WTC11 (cell line): ENCODE measurements at regions not wholly inside any gene's neighbourhood (a gene's known extent, or its start where the extent isn't known, plus 50 kb on each side); places are given as distances from the start of the nearest gene placed in this dataset.

Experiments
- ATAC-seq: fragments of 200-7000 bp; cut with Tn5 transposase; 2 replicates; pipeline ENCODE4 v1.10.0; 2021; ENCODE audit warnings: mild to moderate bottlenecking, moderate library complexity
- CTCF ChIA-PET: fragments of 300-600 bp; sonication (Branson Sonifier 250); formaldehyde crosslinking; loops from one replicate; lab custom pipeline; 2021; ENCODE audit warnings: antibody characterized with exemption; lab: Charles Lee
- POLR2A ChIA-PET: fragments of 350-600 bp; sonication (Branson Sonifier 250); formaldehyde crosslinking; loops from one replicate; lab custom pipeline; 2021; ENCODE audit warnings: antibody characterized with exemption; lab: Charles Lee
- DNase-seq: peaks from one replicate; pipeline ENCODE4 v3.0.0; 2021; ENCODE audit warnings: low spot score
- H3K27ac Mint-ChIP-seq: 2 replicates; pipeline ENCODE4 v1.8.0; 2021; ENCODE audit warnings: mixed read lengths
- H3K27me3 Mint-ChIP-seq: 2 replicates; pipeline ENCODE4 v1.8.0; 2021; ENCODE audit warnings: low read depth, mild to moderate bottlenecking, moderate library complexity, mixed read lengths
- H3K36me3 Mint-ChIP-seq: 2 replicates; pipeline ENCODE4 v1.8.0; 2021; ENCODE audit warnings: mixed read lengths
- H3K4me1 Mint-ChIP-seq: 2 replicates; pipeline ENCODE4 v1.8.0; 2022; ENCODE audit warnings: mixed read lengths
- H3K4me3 Mint-ChIP-seq: 2 replicates; pipeline ENCODE4 v1.8.0; 2021; ENCODE audit warnings: mild to moderate bottlenecking, moderate library complexity, mixed read lengths
- H3K9me3 Mint-ChIP-seq: 2 replicates; pipeline ENCODE4 v1.8.0; 2021; ENCODE audit warnings: mixed read lengths
- CBFB ChIP-seq: sonication (generic); formaldehyde crosslinking; IDR thresholded peaks from 2 replicates; pipeline ENCODE4 v1.8.1; 2022; ENCODE audit warnings: mild to moderate bottlenecking, low read depth, missing genetic modification reagents
- CREM ChIP-seq: sonication (generic); formaldehyde crosslinking; IDR thresholded peaks from 2 replicates; pipeline ENCODE4 v1.8.1; 2022; ENCODE audit warnings: mild to moderate bottlenecking, missing genetic modification reagents, moderate library complexity
- ELF4 ChIP-seq: sonication (generic); formaldehyde crosslinking; IDR thresholded peaks from 2 replicates; pipeline ENCODE4 v1.8.1; 2022; ENCODE audit warnings: low read depth, mild to moderate bottlenecking, moderate library complexity, missing genetic modification reagents
- FOXJ3 ChIP-seq: sonication (generic); formaldehyde crosslinking; IDR thresholded peaks from 2 replicates; pipeline ENCODE4 v1.9.0; 2021; ENCODE audit warnings: missing genetic modification reagents, mild to moderate bottlenecking, borderline replicate concordance
- IRF2 ChIP-seq: sonication (generic); formaldehyde crosslinking; IDR thresholded peaks from 2 replicates; pipeline ENCODE4 v1.8.0; 2022; ENCODE audit warnings: low read depth, missing genetic modification reagents, borderline replicate concordance
- MXD4 ChIP-seq: fragments of 250-450 bp; sonication (Bioruptor Pico); IDR thresholded peaks from 2 replicates; pipeline ENCODE4 v1.8.0; 2021; ENCODE audit warnings: mild to moderate bottlenecking, moderate library complexity, borderline replicate concordance
- NR1H2 ChIP-seq: sonication (generic); formaldehyde crosslinking; IDR thresholded peaks from 2 replicates; pipeline ENCODE4 v1.9.0; 2021; ENCODE audit warnings: mild to moderate bottlenecking, moderate library complexity, missing genetic modification reagents
- PRRX2 ChIP-seq: fragments of 250-450 bp; sonication (Bioruptor Pico); IDR thresholded peaks from 2 replicates; pipeline ENCODE4 v1.8.0; 2021; ENCODE audit warnings: mild to moderate bottlenecking
- SMAD4 ChIP-seq: sonication (generic); formaldehyde crosslinking; IDR thresholded peaks from 2 replicates; pipeline ENCODE4 v1.8.0; 2022; ENCODE audit warnings: mild to moderate bottlenecking, missing genetic modification reagents
- TCF7 ChIP-seq: sonication (generic); formaldehyde crosslinking; IDR thresholded peaks from 2 replicates; pipeline ENCODE4 v1.8.0; 2022; ENCODE audit warnings: mild to moderate bottlenecking, low read depth, missing genetic modification reagents, moderate library complexity
- TP53 ChIP-seq: sonication (generic); formaldehyde crosslinking; IDR thresholded peaks from 2 replicates; pipeline ENCODE4 v1.8.1; 2023; ENCODE audit warnings: mild to moderate bottlenecking, missing genetic modification reagents
- ZBTB21 ChIP-seq: sonication (generic); formaldehyde crosslinking; IDR thresholded peaks from 2 replicates; pipeline ENCODE4 v1.8.1; 2023; ENCODE audit warnings: mild to moderate bottlenecking, missing genetic modification reagents, borderline replicate concordance
- ZNF121 ChIP-seq: sonication (generic); formaldehyde crosslinking; IDR thresholded peaks from 2 replicates; pipeline ENCODE4 v1.8.0; 2023; ENCODE audit warnings: missing genetic modification reagents
- ZNF138 ChIP-seq: sonication (generic); formaldehyde crosslinking; conservative IDR thresholded peaks from 2 replicates; pipeline ENCODE4 v1.8.1; 2022; ENCODE audit warnings: mild to moderate bottlenecking, moderate library complexity, missing genetic modification reagents
- TF ChIP-seq, protein P1 (sequence below): sonication (generic); formaldehyde crosslinking; IDR thresholded peaks from 2 replicates; pipeline ENCODE4 v1.8.1; 2023; ENCODE audit warnings: mild to moderate bottlenecking, missing genetic modification reagents, moderate library complexity
- TF ChIP-seq, protein P2 (sequence below): fragments of 250-450 bp; sonication (Bioruptor Pico); IDR thresholded peaks from 2 replicates; pipeline ENCODE4 v1.9.0; 2021; ENCODE audit warnings: mild to moderate bottlenecking, borderline replicate concordance
- TF ChIP-seq, protein P3 (sequence below): sonication (generic); formaldehyde crosslinking; IDR thresholded peaks from 2 replicates; pipeline ENCODE4 v1.8.0; 2023; ENCODE audit warnings: mild to moderate bottlenecking, missing genetic modification reagents
- TF ChIP-seq, protein P4 (sequence below): fragments of 250-450 bp; sonication (Bioruptor Pico); IDR thresholded peaks from 2 replicates; pipeline ENCODE4 v1.9.0; 2021; ENCODE audit warnings: mild to moderate bottlenecking
- TF ChIP-seq, protein P5 (sequence below): sonication (generic); formaldehyde crosslinking; IDR thresholded peaks from 2 replicates; pipeline ENCODE4 v1.8.1; 2022; ENCODE audit warnings: missing genetic modification reagents, borderline replicate concordance
- TF ChIP-seq, protein P6 (sequence below): sonication (generic); formaldehyde crosslinking; IDR thresholded peaks from 2 replicates; pipeline ENCODE4 v1.8.1; 2023; ENCODE audit warnings: mild to moderate bottlenecking, moderate library complexity, missing genetic modification reagents
- TF ChIP-seq, protein P7 (sequence below): sonication (generic); formaldehyde crosslinking; IDR thresholded peaks from 2 replicates; pipeline ENCODE4 v1.8.1; 2022; ENCODE audit warnings: low read depth, mild to moderate bottlenecking, moderate library complexity, missing genetic modification reagents, borderline replicate concordance

DNA sequence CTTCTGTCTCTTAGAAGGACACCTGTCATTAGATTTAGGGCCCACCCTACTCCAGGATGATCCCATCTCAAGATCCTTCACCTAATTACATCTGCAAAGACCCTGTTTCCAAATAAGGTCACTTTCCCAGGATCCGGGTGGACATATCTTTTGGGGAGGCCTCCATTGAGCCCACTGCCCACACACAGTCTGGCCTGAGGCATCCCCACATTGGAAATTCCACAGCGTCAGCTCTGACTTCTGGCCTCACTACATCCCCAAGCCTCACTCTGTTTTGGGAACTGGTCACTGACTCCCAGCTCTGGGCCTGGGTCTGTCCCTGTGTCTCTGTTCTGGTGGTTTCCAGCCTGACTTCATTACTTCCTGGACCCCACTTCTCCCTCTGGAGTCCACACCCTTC, 285.5 kb downstream of the CRLF2 start:
- H3K4me3 Mint-ChIP-seq = no peak overlapping the region
- H3K27ac Mint-ChIP-seq = no peak overlapping the region
- ATAC-seq (no peak), DNase-seq (no peak)
- ChIA-PET CTCF (no interaction called here), POLR2A (no interaction called here)
- TF ChIP-seq TP53 (CRISPR knock-in tag) (no peak), MXD4 (CRISPR knock-in tag) (no peak), TCF7 (CRISPR knock-in tag) (no peak)
- no peaks in the 10 kb centered on the region for H3K27me3 Mint-ChIP-seq
- H3K36me3 Mint-ChIP-seq = no peaks in the 10 kb centered on the region
- H3K4me1 Mint-ChIP-seq = no peaks in the 10 kb centered on the region
- peaks cover 4% of the 10 kb centered on the region; the same call in 1 of the 2 replicates for H3K9me3 Mint-ChIP-seq

DNA sequence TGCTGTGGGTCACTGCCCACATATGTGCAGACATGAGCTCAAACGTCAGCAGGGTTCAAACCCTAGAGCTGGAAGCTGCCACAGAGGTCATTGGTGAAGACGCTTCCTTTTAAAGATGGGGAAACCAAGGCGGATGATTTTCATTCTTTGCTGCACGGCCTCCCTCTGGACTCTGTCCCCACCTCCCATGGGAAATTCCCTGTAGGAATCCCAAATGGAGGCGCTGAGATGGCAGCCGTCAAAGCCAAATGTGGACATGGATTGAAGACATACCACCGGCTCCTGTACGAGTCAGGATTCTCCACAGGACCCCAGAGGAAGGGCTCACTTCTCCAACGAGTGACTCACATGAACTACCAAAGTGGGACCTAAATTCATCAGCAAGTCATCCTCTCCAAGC, 286.4 kb downstream of the CRLF2 start:
- peaks cover 4% of the 10 kb centered on the region; the same call in 1 of the 2 replicates for H3K9me3 Mint-ChIP-seq
- ChIA-PET POLR2A (no interaction called here), CTCF (no interaction called here)
- no peaks in the 10 kb centered on the region for H3K4me1 Mint-ChIP-seq
- no peak overlapping the region for H3K4me3 Mint-ChIP-seq
- H3K27me3 Mint-ChIP-seq = no peaks in the 10 kb centered on the region
- no peaks in the 10 kb centered on the region for H3K36me3 Mint-ChIP-seq
- no peak overlapping the region for H3K27ac Mint-ChIP-seq
- TF ChIP-seq SMAD4 (CRISPR knock-in tag) (no peak), FOXJ3 (CRISPR knock-in tag) (no peak), ELF4 (CRISPR knock-in tag) (no peak), CBFB (no peak), PRRX2 (CRISPR knock-in tag) (no peak), IRF2 (no peak), CREM (CRISPR knock-in tag) (no peak), NR1H2 (no peak), ZBTB21 (CRISPR knock-in tag) (no peak), ZNF138 (CRISPR knock-in tag) (no peak), ZNF121 (CRISPR knock-in tag) (no peak)
- TF ChIP-seq, protein P1, sequence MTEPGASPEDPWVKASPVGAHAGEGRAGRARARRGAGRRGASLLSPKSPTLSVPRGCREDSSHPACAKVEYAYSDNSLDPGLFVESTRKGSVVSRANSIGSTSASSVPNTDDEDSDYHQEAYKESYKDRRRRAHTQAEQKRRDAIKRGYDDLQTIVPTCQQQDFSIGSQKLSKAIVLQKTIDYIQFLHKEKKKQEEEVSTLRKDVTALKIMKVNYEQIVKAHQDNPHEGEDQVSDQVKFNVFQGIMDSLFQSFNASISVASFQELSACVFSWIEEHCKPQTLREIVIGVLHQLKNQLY (CRISPR knock-in tag) = no peak
- TF ChIP-seq, protein P2, sequence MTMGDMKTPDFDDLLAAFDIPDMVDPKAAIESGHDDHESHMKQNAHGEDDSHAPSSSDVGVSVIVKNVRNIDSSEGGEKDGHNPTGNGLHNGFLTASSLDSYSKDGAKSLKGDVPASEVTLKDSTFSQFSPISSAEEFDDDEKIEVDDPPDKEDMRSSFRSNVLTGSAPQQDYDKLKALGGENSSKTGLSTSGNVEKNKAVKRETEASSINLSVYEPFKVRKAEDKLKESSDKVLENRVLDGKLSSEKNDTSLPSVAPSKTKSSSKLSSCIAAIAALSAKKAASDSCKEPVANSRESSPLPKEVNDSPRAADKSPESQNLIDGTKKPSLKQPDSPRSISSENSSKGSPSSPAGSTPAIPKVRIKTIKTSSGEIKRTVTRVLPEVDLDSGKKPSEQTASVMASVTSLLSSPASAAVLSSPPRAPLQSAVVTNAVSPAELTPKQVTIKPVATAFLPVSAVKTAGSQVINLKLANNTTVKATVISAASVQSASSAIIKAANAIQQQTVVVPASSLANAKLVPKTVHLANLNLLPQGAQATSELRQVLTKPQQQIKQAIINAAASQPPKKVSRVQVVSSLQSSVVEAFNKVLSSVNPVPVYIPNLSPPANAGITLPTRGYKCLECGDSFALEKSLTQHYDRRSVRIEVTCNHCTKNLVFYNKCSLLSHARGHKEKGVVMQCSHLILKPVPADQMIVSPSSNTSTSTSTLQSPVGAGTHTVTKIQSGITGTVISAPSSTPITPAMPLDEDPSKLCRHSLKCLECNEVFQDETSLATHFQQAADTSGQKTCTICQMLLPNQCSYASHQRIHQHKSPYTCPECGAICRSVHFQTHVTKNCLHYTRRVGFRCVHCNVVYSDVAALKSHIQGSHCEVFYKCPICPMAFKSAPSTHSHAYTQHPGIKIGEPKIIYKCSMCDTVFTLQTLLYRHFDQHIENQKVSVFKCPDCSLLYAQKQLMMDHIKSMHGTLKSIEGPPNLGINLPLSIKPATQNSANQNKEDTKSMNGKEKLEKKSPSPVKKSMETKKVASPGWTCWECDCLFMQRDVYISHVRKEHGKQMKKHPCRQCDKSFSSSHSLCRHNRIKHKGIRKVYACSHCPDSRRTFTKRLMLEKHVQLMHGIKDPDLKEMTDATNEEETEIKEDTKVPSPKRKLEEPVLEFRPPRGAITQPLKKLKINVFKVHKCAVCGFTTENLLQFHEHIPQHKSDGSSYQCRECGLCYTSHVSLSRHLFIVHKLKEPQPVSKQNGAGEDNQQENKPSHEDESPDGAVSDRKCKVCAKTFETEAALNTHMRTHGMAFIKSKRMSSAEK (CRISPR knock-in tag) = no peak
- TF ChIP-seq, protein P3, sequence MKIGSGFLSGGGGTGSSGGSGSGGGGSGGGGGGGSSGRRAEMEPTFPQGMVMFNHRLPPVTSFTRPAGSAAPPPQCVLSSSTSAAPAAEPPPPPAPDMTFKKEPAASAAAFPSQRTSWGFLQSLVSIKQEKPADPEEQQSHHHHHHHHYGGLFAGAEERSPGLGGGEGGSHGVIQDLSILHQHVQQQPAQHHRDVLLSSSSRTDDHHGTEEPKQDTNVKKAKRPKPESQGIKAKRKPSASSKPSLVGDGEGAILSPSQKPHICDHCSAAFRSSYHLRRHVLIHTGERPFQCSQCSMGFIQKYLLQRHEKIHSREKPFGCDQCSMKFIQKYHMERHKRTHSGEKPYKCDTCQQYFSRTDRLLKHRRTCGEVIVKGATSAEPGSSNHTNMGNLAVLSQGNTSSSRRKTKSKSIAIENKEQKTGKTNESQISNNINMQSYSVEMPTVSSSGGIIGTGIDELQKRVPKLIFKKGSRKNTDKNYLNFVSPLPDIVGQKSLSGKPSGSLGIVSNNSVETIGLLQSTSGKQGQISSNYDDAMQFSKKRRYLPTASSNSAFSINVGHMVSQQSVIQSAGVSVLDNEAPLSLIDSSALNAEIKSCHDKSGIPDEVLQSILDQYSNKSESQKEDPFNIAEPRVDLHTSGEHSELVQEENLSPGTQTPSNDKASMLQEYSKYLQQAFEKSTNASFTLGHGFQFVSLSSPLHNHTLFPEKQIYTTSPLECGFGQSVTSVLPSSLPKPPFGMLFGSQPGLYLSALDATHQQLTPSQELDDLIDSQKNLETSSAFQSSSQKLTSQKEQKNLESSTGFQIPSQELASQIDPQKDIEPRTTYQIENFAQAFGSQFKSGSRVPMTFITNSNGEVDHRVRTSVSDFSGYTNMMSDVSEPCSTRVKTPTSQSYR (CRISPR knock-in tag) = no peak
- TF ChIP-seq, protein P4, sequence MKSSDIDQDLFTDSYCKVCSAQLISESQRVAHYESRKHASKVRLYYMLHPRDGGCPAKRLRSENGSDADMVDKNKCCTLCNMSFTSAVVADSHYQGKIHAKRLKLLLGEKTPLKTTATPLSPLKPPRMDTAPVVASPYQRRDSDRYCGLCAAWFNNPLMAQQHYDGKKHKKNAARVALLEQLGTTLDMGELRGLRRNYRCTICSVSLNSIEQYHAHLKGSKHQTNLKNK (CRISPR knock-in tag) = no peak
- TF ChIP-seq, protein P5, sequence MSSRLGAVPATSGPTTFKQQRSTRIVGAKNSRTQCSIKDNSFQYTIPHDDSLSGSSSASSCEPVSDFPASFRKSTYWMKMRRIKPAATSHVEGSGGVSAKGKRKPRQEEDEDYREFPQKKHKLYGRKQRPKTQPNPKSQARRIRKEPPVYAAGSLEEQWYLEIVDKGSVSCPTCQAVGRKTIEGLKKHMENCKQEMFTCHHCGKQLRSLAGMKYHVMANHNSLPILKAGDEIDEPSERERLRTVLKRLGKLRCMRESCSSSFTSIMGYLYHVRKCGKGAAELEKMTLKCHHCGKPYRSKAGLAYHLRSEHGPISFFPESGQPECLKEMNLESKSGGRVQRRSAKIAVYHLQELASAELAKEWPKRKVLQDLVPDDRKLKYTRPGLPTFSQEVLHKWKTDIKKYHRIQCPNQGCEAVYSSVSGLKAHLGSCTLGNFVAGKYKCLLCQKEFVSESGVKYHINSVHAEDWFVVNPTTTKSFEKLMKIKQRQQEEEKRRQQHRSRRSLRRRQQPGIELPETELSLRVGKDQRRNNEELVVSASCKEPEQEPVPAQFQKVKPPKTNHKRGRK (CRISPR knock-in tag) = no peak
- TF ChIP-seq, protein P6, sequence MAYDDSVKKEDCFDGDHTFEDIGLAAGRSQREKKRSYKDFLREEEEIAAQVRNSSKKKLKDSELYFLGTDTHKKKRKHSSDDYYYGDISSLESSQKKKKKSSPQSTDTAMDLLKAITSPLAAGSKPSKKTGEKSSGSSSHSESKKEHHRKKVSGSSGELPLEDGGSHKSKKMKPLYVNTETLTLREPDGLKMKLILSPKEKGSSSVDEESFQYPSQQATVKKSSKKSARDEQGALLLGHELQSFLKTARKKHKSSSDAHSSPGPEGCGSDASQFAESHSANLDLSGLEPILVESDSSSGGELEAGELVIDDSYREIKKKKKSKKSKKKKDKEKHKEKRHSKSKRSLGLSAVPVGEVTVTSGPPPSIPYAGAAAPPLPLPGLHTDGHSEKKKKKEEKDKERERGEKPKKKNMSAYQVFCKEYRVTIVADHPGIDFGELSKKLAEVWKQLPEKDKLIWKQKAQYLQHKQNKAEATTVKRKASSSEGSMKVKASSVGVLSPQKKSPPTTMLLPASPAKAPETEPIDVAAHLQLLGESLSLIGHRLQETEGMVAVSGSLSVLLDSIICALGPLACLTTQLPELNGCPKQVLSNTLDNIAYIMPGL (CRISPR knock-in tag) = no peak
- TF ChIP-seq, protein P7, sequence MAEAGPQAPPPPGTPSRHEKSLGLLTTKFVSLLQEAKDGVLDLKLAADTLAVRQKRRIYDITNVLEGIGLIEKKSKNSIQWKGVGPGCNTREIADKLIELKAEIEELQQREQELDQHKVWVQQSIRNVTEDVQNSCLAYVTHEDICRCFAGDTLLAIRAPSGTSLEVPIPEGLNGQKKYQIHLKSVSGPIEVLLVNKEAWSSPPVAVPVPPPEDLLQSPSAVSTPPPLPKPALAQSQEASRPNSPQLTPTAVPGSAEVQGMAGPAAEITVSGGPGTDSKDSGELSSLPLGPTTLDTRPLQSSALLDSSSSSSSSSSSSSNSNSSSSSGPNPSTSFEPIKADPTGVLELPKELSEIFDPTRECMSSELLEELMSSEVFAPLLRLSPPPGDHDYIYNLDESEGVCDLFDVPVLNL (CRISPR knock-in tag) = no peak
- ATAC-seq (no peak), DNase-seq (no peak)
